ENCODE measurements at regions not wholly inside any gene's neighbourhood (a gene's known extent, or its start where the extent isn't known, plus 50 kb on each side); places are given as distances from the start of the nearest gene placed in this dataset.
A peak's percentile ranks its signal among the peaks of the same experiment; 100 is the strongest.

DNA sequence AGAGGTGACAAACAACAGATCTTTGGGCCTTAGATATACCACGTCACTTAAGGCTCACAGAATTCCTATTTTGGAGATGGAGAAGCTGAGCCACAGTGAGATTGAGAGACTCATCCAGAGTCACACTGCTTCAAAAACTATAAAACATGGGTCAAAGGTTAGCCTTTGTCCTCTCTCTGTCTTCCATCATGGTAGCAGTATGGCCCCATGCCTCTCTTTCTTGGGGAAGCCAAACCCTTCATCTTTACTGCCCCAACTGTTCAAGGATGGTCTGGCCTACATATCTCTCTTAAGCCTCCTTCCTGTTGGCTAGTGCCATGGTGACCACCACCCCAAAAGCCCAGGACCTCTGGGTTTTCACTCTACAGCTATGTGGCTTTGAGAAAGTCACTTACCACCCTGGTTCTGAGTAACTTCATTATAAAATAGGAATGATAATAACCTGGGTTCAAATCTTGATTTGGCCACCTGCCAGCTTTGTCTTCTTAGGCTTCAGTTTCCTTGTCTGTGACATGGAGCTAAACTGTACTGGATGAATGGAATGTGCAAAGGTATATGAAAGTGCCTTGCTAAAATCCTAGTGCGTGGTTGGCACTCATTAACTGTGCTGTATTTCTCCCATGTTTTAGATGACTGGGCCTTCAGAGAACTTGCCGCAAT, 85.9 kb upstream of the JUN start:
- no peak for TF ChIP-seq POLR2A (IDR thresholded peaks at IDR 0.05)
- TF ChIP-seq, protein P1, sequence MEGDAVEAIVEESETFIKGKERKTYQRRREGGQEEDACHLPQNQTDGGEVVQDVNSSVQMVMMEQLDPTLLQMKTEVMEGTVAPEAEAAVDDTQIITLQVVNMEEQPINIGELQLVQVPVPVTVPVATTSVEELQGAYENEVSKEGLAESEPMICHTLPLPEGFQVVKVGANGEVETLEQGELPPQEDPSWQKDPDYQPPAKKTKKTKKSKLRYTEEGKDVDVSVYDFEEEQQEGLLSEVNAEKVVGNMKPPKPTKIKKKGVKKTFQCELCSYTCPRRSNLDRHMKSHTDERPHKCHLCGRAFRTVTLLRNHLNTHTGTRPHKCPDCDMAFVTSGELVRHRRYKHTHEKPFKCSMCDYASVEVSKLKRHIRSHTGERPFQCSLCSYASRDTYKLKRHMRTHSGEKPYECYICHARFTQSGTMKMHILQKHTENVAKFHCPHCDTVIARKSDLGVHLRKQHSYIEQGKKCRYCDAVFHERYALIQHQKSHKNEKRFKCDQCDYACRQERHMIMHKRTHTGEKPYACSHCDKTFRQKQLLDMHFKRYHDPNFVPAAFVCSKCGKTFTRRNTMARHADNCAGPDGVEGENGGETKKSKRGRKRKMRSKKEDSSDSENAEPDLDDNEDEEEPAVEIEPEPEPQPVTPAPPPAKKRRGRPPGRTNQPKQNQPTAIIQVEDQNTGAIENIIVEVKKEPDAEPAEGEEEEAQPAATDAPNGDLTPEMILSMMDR (IDR thresholded peaks at IDR 0.05) = no peak
- intact Hi-C loops (cut with DNase I) = no loop called here
- Histone ChIP-seq H3K27ac (peak overlapping the region in 3 of 4 donors; percentile 22 to 38 (median 35)), H3K9me3 (no peaks in the 10 kb centered on the region), H3K36me3 (replicated peaks in 1 of 2; ENCODE audit: insufficient read depth in 1 of 2, low read depth in 2 of 2) (no peaks in the 10 kb centered on the region), H3K4me1 (peaks cover 28% of the 10 kb centered on the region), H3K4me3 (no peak overlapping the region), H3K27me3 (no peaks in the 10 kb centered on the region)
- ATAC-seq (no peak), DNase-seq (no peak)
- 72 to 76% methylated on average over 3 of the region's 3 CpGs for WGBS, 2 donors

GRCh38 chr1:58870298-58870676, 86.4 kb upstream of the JUN start:
- H3K36me3 ChIP-seq (replicated peaks in 1 of 2; ENCODE audit: insufficient read depth in 1 of 2, low read depth in 2 of 2) = no peaks in the 10 kb centered on the region
- H3K4me1 ChIP-seq = peaks cover 33% of the 10 kb centered on the region
- H3K4me3 ChIP-seq = no peak overlapping the region
- H3K27ac ChIP-seq = peak overlapping the region; percentile 6 to 38 (median 28)
- intact Hi-C loops (cut with DNase I) = no loop called here
- TF ChIP-seq, protein P1 (IDR thresholded peaks at IDR 0.05) = no peak
- no peak for TF ChIP-seq POLR2A (IDR thresholded peaks at IDR 0.05)
- peak; percentile 16 for ATAC-seq
- H3K27me3 ChIP-seq = no peaks in the 10 kb centered on the region
- DNase-seq = peak; percentile 42 to 77 (median 60)
- no peaks in the 10 kb centered on the region for H3K9me3 ChIP-seq
- 21 to 32% methylated on average over 2 of the region's 2 CpGs for WGBS, 2 donors

DNA sequence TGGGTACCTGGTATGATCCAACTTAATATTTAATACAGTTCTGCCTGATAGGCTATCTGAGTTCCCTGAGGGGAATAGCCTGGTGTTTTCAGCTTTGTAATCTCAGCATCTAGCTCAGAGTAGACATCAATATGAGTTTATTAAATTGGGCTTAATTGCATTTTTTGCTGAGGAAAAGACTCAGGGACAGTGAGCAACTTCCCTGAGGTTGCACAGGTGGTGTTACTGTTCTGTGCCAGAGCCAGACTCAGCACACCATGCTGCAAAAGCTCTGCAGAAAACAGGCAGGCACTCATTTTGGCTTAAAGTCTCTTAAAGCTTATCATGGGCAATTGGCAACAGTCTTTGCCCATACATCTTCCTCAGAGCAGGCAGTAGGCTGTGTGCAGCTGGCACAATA, 90.5 kb upstream of the JUN start:
- intact Hi-C loops (cut with DNase I) = no loop called here
- H3K27ac ChIP-seq = peak overlapping the region; percentile 81 to 89 (median 86)

GRCh38 chr1:58874757-58875755, 91.2 kb upstream of the JUN start:
- Histone ChIP-seq H3K4me1 (peaks cover 42% of the 10 kb centered on the region), H3K27me3 (no peaks in the 10 kb centered on the region), H3K4me3 (no peak overlapping the region), H3K9me3 (no peaks in the 10 kb centered on the region), H3K36me3 (replicated peaks in 1 of 2; ENCODE audit: insufficient read depth in 1 of 2, low read depth in 2 of 2) (no peaks in the 10 kb centered on the region), H3K27ac (peak overlapping the region; percentile 81 to 89 (median 86))
- peak; percentile 89 for ATAC-seq
- WGBS, 2 donors = 8 to 17% methylated on average over 10 to 12 of the region's 12 CpGs
- peak in 2 of 3 donors; percentile 48 for TF ChIP-seq POLR2A (IDR thresholded peaks at IDR 0.05)
- TF ChIP-seq, protein P1 (IDR thresholded peaks at IDR 0.05) = peak in 2 of 7 experiments; percentile 5 to 11
- DNase-seq = peak; percentile 69 to 84 (median 77)
- intact Hi-C loops (cut with DNase I) = no loop called here

More for the DNA sequence above, 90.5 kb upstream of the JUN start:
- Histone ChIP-seq H3K9me3 (no peaks in the 10 kb centered on the region), H3K4me1 (peaks cover 46% of the 10 kb centered on the region), H3K27me3 (no peaks in the 10 kb centered on the region), H3K4me3 (no peak overlapping the region), H3K36me3 (replicated peaks in 1 of 2; ENCODE audit: insufficient read depth in 1 of 2, low read depth in 2 of 2) (no peaks in the 10 kb centered on the region)
- ATAC-seq = peak; percentile 43
- DNase-seq = peak in 1 of 4 donors; percentile 43
- TF ChIP-seq, protein P1 (IDR thresholded peaks at IDR 0.05) = no peak
- no peak for TF ChIP-seq POLR2A (IDR thresholded peaks at IDR 0.05)
